Panc1 (cell line): ENCODE measurements at regions not wholly inside any gene's neighbourhood (a gene's known extent, or its start where the extent isn't known, plus 50 kb on each side); places are given as distances from the start of the nearest gene placed in this dataset.

Experiments used
- POLR2AphosphoS5 ChIP-seq: IDR thresholded peaks from 2 replicates; pipeline ENCODE4 v1.6.1; 2012; ENCODE audit warnings: mild to moderate bottlenecking, low read depth, low read length, moderate library complexity
- REST ChIP-seq, 2 experiments: IDR thresholded peaks; 2 replicates each; pipeline ENCODE4 v1.6.1; 2011 to 2012; ENCODE audit warnings: low read depth in 2 of 2, control low read depth in 1 of 2, low read length in 1 of 2, mild to moderate bottlenecking in 1 of 2, moderate library complexity in 1 of 2; ENCODE audit not compliant: insufficient read depth in 1 of 2
- SIN3A ChIP-seq: IDR thresholded peaks from 2 replicates; pipeline ENCODE4 v1.6.1; 2012; ENCODE audit warnings: low read depth, mild to moderate bottlenecking, low read length, moderate library complexity, borderline replicate concordance; ENCODE audit not compliant: insufficient read depth
- TF ChIP-seq, protein P1 (sequence below): fragments of 450-650 bp; IDR thresholded peaks from 2 replicates; pipeline ENCODE4 v1.5.1; 2017; ENCODE audit warnings: mild to moderate bottlenecking

DNA sequence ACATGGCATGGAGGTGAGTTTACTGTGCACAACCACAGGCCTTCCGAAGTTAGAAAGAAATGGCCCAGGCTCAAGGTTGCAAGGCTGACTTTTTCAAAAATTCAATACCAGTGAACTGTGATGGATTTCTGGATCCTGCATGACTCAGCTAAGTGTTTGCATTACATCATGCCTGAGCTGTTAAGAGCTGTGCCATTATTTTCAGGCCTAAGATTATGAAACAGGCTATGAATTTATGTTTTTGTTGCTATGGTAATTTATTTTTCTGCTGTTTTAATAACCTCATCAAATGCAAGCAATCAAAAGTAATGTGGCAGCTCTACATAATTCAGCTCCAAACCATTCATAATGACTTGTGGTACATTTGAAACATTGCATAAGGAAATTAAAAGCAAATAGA, 457.7 kb upstream of the TMEM132C start:
- TF ChIP-seq, protein P1, sequence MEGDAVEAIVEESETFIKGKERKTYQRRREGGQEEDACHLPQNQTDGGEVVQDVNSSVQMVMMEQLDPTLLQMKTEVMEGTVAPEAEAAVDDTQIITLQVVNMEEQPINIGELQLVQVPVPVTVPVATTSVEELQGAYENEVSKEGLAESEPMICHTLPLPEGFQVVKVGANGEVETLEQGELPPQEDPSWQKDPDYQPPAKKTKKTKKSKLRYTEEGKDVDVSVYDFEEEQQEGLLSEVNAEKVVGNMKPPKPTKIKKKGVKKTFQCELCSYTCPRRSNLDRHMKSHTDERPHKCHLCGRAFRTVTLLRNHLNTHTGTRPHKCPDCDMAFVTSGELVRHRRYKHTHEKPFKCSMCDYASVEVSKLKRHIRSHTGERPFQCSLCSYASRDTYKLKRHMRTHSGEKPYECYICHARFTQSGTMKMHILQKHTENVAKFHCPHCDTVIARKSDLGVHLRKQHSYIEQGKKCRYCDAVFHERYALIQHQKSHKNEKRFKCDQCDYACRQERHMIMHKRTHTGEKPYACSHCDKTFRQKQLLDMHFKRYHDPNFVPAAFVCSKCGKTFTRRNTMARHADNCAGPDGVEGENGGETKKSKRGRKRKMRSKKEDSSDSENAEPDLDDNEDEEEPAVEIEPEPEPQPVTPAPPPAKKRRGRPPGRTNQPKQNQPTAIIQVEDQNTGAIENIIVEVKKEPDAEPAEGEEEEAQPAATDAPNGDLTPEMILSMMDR = no peak
- TF ChIP-seq SIN3A (no peak), POLR2AphosphoS5 (no peak), REST (IDR thresholded peaks at IDR 0.05; ENCODE audit: insufficient read depth in 1 of 2, low read depth in 2 of 2, low read length in 1 of 2) (no peak)
